Keratinocyte (primary cell): ENCODE measurements at regions not wholly inside any gene's neighbourhood (a gene's known extent, or its start where the extent isn't known, plus 50 kb on each side); places are given as distances from the start of the nearest gene placed in this dataset.

ENCODE experiments used
- DNase-seq: peaks from one replicate; pipeline ENCODE4 v3.0.0-alpha.2; 2011; ENCODE audit warnings: low read depth, missing footprints, low spot score
- FAIRE-seq: peaks from 2 replicates; lab custom pipeline; 2011; peaks lifted over from hg19 to GRCh38; lab: Jason Lieb, UNC
- H2AFZ ChIP-seq: 2 replicates; pipeline ENCODE4 v1.6.0; 2012; ENCODE audit warnings: low read length, control low read depth, inconsistent platforms; ENCODE audit not compliant: control insufficient read depth
- H3K27ac ChIP-seq: 2 replicates; pipeline ENCODE4 v1.5.1; 2011; ENCODE audit warnings: low read length; ENCODE audit not compliant: control insufficient read depth, insufficient read depth
- H3K27me3 ChIP-seq: 3 replicates; pipeline ENCODE4 v1.6.0; 2011; ENCODE audit warnings: low read length; ENCODE audit not compliant: control insufficient read depth, insufficient read depth; ENCODE audit errors: extremely low read depth
- H3K36me3 ChIP-seq, 2 experiments: 2 replicates in 1 of 2; 3 replicates in 1 of 2; pipeline ENCODE4 v1.5.1; 2011; ENCODE audit warnings: low read length in 2 of 2, mild to moderate bottlenecking in 1 of 2; ENCODE audit not compliant: control insufficient read depth in 2 of 2, insufficient read depth in 2 of 2; ENCODE audit errors: extremely low read depth in 1 of 2
- H3K4me1 ChIP-seq: 3 replicates; pipeline ENCODE4 v1.5.1; 2011; ENCODE audit warnings: low read length; ENCODE audit not compliant: control insufficient read depth, insufficient read depth; ENCODE audit errors: extremely low read depth
- H3K4me2 ChIP-seq: 3 replicates; pipeline ENCODE4 v1.6.0; 2011; ENCODE audit warnings: low read depth, low read length; ENCODE audit not compliant: control insufficient read depth, insufficient read depth; ENCODE audit errors: extremely low read depth
- H3K4me3 ChIP-seq, 3 experiments: fragments of 200-600 bp in 1 of 3; sonication (generic) in 1 of 3; 2 replicates in 2 of 3; 3 replicates in 1 of 3; pipeline ENCODE4 v1.5.1; 2011 to 2016; ENCODE audit warnings: low read length in 3 of 3, mild to moderate bottlenecking in 3 of 3, control low read depth in 2 of 3, inconsistent platforms in 1 of 3, low read depth in 1 of 3, mixed read lengths in 1 of 3, mixed run types in 1 of 3, moderate library complexity in 1 of 3; ENCODE audit not compliant: control insufficient read depth in 2 of 3, insufficient read depth in 2 of 3; ENCODE audit errors: extremely low read depth in 1 of 3
- H3K79me2 ChIP-seq: 2 replicates; pipeline ENCODE4 v1.6.0; 2012; ENCODE audit warnings: low read length; ENCODE audit not compliant: control insufficient read depth, insufficient read depth
- H3K9ac ChIP-seq: 3 replicates; pipeline ENCODE4 v1.6.0; 2011; ENCODE audit warnings: low read length; ENCODE audit not compliant: control insufficient read depth, insufficient read depth; ENCODE audit errors: extremely low read depth
- H3K9me1 ChIP-seq: 3 replicates; pipeline ENCODE4 v1.6.0; 2011; ENCODE audit warnings: low read length; ENCODE audit not compliant: control insufficient read depth, insufficient read depth; ENCODE audit errors: extremely low read depth
- H3K9me3 ChIP-seq: 2 replicates; pipeline ENCODE4 v1.5.1; 2012; ENCODE audit warnings: low read depth, low read length; ENCODE audit not compliant: control insufficient read depth
- H4K20me1 ChIP-seq: 3 replicates; pipeline ENCODE4 v1.6.0; 2011; ENCODE audit warnings: low read length; ENCODE audit not compliant: control insufficient read depth, insufficient read depth; ENCODE audit errors: extremely low read depth
- CTCF ChIP-seq, 3 experiments: IDR thresholded peaks in 1 of 3; conservative IDR thresholded peaks in 1 of 3; optimal IDR thresholded peaks in 1 of 3; 2 replicates in 2 of 3; 3 replicates in 1 of 3; pipeline versions ENCODE3 to v1.5.1; 2011; ENCODE audit warnings: low read length in 3 of 3, mild to moderate bottlenecking in 3 of 3, moderate library complexity in 2 of 3, control low read depth in 1 of 3, inconsistent platforms in 1 of 3; ENCODE audit not compliant: insufficient read depth in 2 of 3; ENCODE audit errors: extremely low read depth in 1 of 3
- EZH2 ChIP-seq: IDR thresholded peaks from one replicate; pipeline ENCODE4 v1.6.1; 2012; ENCODE audit warnings: inconsistent platforms, mild to moderate bottlenecking, low read length, moderate library complexity
- dilution Hi-C: fragments of 300-500 bp; cut with MboI; formaldehyde crosslinking; loops from one replicate; pipeline ENCODE4 v1.7.0; 2020; ENCODE audit warnings: low sequenced_read_pairs; ENCODE audit not compliant: extremely low pct_ligation_motif_present

GRCh38 chr1:87437663-87438295, 109.1 kb downstream of the LMO4 start:
- Histone ChIP-seq H3K36me3 (no peaks in the 10 kb centered on the region), H4K20me1 (no peaks in the 10 kb centered on the region), H3K27me3 (no peaks in the 10 kb centered on the region), H2AFZ (no peak overlapping the region), H3K27ac (no peak overlapping the region), H3K9me1 (no peaks in the 10 kb centered on the region), H3K4me3 (no peak overlapping the region), H3K9ac (no peak overlapping the region), H3K9me3 (no peaks in the 10 kb centered on the region), H3K79me2 (no peaks in the 10 kb centered on the region), H3K4me1 (peaks cover 22% of the 10 kb centered on the region), H3K4me2 (no peak overlapping the region)
- dilution Hi-C loops: no loop called here
- FAIRE-seq (no peak), DNase-seq (no peak)
- TF ChIP-seq EZH2 (no peak), CTCF (optimal IDR thresholded peaks at IDR 0.05 in 1 of 3, IDR thresholded peaks at IDR 0.05 in 1 of 3, conservative IDR thresholded peaks at IDR 0.05 in 1 of 3; ENCODE audit: extremely low read depth in 1 of 3, insufficient read depth in 2 of 3, low read length in 3 of 3) (no peak)

- H3K9ac ChIP-seq: no peak overlapping the region
- no peaks in the 10 kb centered on the region for H3K79me2 ChIP-seq
- FAIRE-seq (no peak), DNase-seq (no peak)
- dilution Hi-C loops: no loop called here
- H3K4me3 ChIP-seq: no peak overlapping the region
- no peaks in the 10 kb centered on the region for H3K9me1 ChIP-seq
- H3K4me1 ChIP-seq: peaks cover 18% of the 10 kb centered on the region
- no peak overlapping the region for H3K4me2 ChIP-seq
- no peak overlapping the region for H2AFZ ChIP-seq
- no peaks in the 10 kb centered on the region for H3K36me3 ChIP-seq
- no peaks in the 10 kb centered on the region for H3K9me3 ChIP-seq
- H4K20me1 ChIP-seq: no peaks in the 10 kb centered on the region
- H3K27ac ChIP-seq: no peak overlapping the region
- H3K27me3 ChIP-seq: no peaks in the 10 kb centered on the region
- TF ChIP-seq CTCF (optimal IDR thresholded peaks at IDR 0.05 in 1 of 3, IDR thresholded peaks at IDR 0.05 in 1 of 3, conservative IDR thresholded peaks at IDR 0.05 in 1 of 3; ENCODE audit: extremely low read depth in 1 of 3, insufficient read depth in 2 of 3, low read length in 3 of 3) (no peak), EZH2 (no peak)
Measured at GRCh38 chr1:87439821-87440220, 111.1 kb downstream of the LMO4 start.
